Neural progenitor cell (in vitro differentiated cells): ENCODE measurements at regions not wholly inside any gene's neighbourhood (a gene's known extent, or its start where the extent isn't known, plus 50 kb on each side); places are given as distances from the start of the nearest gene placed in this dataset.
A peak's percentile ranks its signal among the peaks of the same experiment; 100 is the strongest.
"Not testable (repeated sequence)": the region's sequence is repeated elsewhere in the genome, so short reads cannot be mapped to it uniquely, and the experiment has no call there.

Experiments used
- DNase-seq: peaks from one replicate; pipeline ENCODE4 v3.0.0-alpha.2; 2016; ENCODE audit warnings: low spot score
- H2AFZ ChIP-seq: fragments of 200-600 bp; sonication (generic); replicated peaks from 2 replicates; pipeline ENCODE4 v1.6.1; 2016; ENCODE audit warnings: antibody characterized with exemption
- H3F3A ChIP-seq: fragments of 200-600 bp; sonication (generic); 2 replicates; pipeline ENCODE4 v1.6.1; 2016; ENCODE audit warnings: antibody characterized with exemption, low read depth
- H3K27ac ChIP-seq: fragments of 200-600 bp; sonication (generic); 2 replicates; pipeline ENCODE4 v1.5.1; 2016; ENCODE audit warnings: mild to moderate bottlenecking
- H3K27me3 ChIP-seq: fragments of 200-600 bp; sonication (generic); 2 replicates; pipeline ENCODE4 v1.6.1; 2016; ENCODE audit warnings: mild to moderate bottlenecking, moderate library complexity
- H3K36me3 ChIP-seq: fragments of 200-600 bp; sonication (generic); 2 replicates; pipeline ENCODE4 v1.5.1; 2016
- H3K4me1 ChIP-seq: fragments of 200-600 bp; sonication (generic); 2 replicates; pipeline ENCODE4 v1.6.1; 2016; ENCODE audit warnings: mixed run types
- H3K4me2 ChIP-seq: fragments of 200-600 bp; sonication (generic); 2 replicates; pipeline ENCODE4 v1.6.1; 2016
- H3K4me3 ChIP-seq: fragments of 200-600 bp; sonication (generic); 2 replicates; pipeline ENCODE4 v1.5.1; 2016
- H3K79me2 ChIP-seq: fragments of 200-600 bp; sonication (generic); 2 replicates; pipeline ENCODE4 v1.6.1; 2016; ENCODE audit warnings: low read depth
- H3K9ac ChIP-seq: fragments of 200-600 bp; sonication (generic); 2 replicates; pipeline ENCODE4 v1.6.1; 2016
- H3K9me3 ChIP-seq: fragments of 200-600 bp; sonication (generic); 2 replicates; pipeline ENCODE4 v1.5.1; 2016; ENCODE audit warnings: low read depth
- H4K20me1 ChIP-seq: fragments of 200-600 bp; sonication (generic); 2 replicates; pipeline ENCODE4 v1.6.1; 2016; ENCODE audit warnings: low read depth
- H3K27ac Mint-ChIP-seq: 3 replicates; pipeline ENCODE4 v1.8.0; 2021; ENCODE audit warnings: mixed read lengths
- H3K27me3 Mint-ChIP-seq: 2 replicates; pipeline ENCODE4 v1.8.0; 2022; ENCODE audit warnings: low read depth, mild to moderate bottlenecking, inconsistent platforms, moderate library complexity, mixed read lengths; ENCODE audit not compliant: insufficient read depth
- H3K36me3 Mint-ChIP-seq: 3 replicates; pipeline ENCODE4 v1.8.0; 2021; ENCODE audit warnings: mixed read lengths
- H3K4me1 Mint-ChIP-seq: 3 replicates; pipeline ENCODE4 v1.8.0; 2021; ENCODE audit warnings: mixed read lengths
- H3K4me3 Mint-ChIP-seq: 3 replicates; pipeline ENCODE4 v1.8.0; 2021; ENCODE audit warnings: mild to moderate bottlenecking, moderate library complexity, mixed read lengths
- H3K9me3 Mint-ChIP-seq: 3 replicates; pipeline ENCODE4 v1.8.0; 2020; ENCODE audit warnings: mixed read lengths
- EZH2 ChIP-seq: fragments of 200-600 bp; sonication (generic); IDR thresholded peaks from 2 replicates; pipeline ENCODE4 v1.6.1; 2017; ENCODE audit warnings: antibody characterized with exemption, mild to moderate bottlenecking, moderate library complexity
- EZH2phosphoT487 ChIP-seq: fragments of 200-600 bp; sonication (generic); IDR thresholded peaks from 2 replicates; pipeline ENCODE4 v1.6.1; 2017; ENCODE audit warnings: antibody characterized with exemption
- TF ChIP-seq, protein P1 (sequence below): fragments of 200-600 bp; sonication (generic); IDR thresholded peaks from 2 replicates; pipeline ENCODE4 v1.5.1; 2017; ENCODE audit warnings: antibody characterized with exemption, mild to moderate bottlenecking

DNA sequence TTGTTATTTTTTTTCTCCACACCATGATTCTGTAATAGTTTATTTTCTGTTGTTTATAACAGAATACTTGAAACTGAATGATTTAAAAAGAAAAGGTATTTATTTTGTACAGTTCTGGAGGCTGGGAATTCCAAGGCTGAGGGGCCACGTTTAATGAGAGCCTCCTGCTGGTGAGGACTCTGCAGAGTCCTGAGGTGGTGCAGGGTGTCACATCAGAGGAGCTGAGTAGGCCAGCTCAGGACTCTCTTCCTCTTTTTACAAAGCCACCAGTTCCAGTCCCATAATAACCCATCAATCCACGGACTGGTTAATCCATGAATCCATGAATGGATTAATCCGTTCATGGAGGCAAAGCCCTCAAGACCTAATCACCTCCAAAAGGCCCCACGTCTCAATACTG, 71.6 kb downstream of the TFAP2A start:
- Mint-ChIP-seq H3K4me3 (no peak overlapping the region), H3K9me3 (no peaks in the 10 kb centered on the region)
- TF ChIP-seq, protein P1, sequence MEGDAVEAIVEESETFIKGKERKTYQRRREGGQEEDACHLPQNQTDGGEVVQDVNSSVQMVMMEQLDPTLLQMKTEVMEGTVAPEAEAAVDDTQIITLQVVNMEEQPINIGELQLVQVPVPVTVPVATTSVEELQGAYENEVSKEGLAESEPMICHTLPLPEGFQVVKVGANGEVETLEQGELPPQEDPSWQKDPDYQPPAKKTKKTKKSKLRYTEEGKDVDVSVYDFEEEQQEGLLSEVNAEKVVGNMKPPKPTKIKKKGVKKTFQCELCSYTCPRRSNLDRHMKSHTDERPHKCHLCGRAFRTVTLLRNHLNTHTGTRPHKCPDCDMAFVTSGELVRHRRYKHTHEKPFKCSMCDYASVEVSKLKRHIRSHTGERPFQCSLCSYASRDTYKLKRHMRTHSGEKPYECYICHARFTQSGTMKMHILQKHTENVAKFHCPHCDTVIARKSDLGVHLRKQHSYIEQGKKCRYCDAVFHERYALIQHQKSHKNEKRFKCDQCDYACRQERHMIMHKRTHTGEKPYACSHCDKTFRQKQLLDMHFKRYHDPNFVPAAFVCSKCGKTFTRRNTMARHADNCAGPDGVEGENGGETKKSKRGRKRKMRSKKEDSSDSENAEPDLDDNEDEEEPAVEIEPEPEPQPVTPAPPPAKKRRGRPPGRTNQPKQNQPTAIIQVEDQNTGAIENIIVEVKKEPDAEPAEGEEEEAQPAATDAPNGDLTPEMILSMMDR = no peak
- TF ChIP-seq EZH2phosphoT487 = no peak
- TF ChIP-seq EZH2 = no peak

DNA sequence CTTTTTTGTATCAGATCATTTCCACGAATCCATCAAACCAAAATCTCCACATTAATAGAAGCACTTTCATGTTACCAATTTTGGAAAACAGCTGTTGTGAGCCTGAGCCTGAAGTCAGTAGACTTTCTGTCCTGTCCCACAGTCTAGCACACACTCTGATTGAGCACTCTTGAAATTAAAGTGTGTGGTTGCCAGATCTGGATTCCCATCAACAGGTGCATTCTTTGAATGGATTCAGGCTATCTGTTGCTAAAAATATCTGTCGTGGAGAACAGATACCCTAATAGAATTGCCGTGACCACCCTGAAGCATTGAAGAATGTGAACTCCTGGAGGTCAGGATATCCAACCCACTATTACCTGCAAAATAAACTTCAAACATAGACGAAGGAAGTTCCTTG, 73.3 kb downstream of the TFAP2A start:
- no peaks in the 10 kb centered on the region for H3K4me1 ChIP-seq
- H4K20me1 ChIP-seq = no peaks in the 10 kb centered on the region
- no peaks in the 10 kb centered on the region for H3F3A ChIP-seq
- H3K36me3 ChIP-seq = no peaks in the 10 kb centered on the region
- H3K27me3 ChIP-seq = no peaks in the 10 kb centered on the region
- H3K27me3 Mint-ChIP-seq = no peaks in the 10 kb centered on the region
- H3K4me3 Mint-ChIP-seq = no peak overlapping the region
- no peak overlapping the region for H3K27ac Mint-ChIP-seq
- no peak for DNase-seq
- peaks cover 1% of the 10 kb centered on the region for H3K36me3 Mint-ChIP-seq
- H3K9me3 Mint-ChIP-seq = peaks cover 2% of the 10 kb centered on the region
- TF ChIP-seq, protein P1 = no peak
- TF ChIP-seq EZH2phosphoT487 (no peak), EZH2 (no peak)
- no peak overlapping the region for H3K9ac ChIP-seq
- H3K9me3 ChIP-seq = no peaks in the 10 kb centered on the region
- no peaks in the 10 kb centered on the region for H3K79me2 ChIP-seq
- peak overlapping the region; percentile 15 for H2AFZ ChIP-seq
- H3K4me1 Mint-ChIP-seq = no peaks in the 10 kb centered on the region
- H3K27ac ChIP-seq = no peak overlapping the region
- no peak overlapping the region for H3K4me2 ChIP-seq
- H3K4me3 ChIP-seq = no peak overlapping the region

More for the DNA sequence above, 71.6 kb downstream of the TFAP2A start:
- H3K36me3 ChIP-seq = no peaks in the 10 kb centered on the region
- no peaks in the 10 kb centered on the region for H4K20me1 ChIP-seq
- DNase-seq = no peak
- Mint-ChIP-seq H3K4me1 (no peaks in the 10 kb centered on the region), H3K27me3 (peaks cover 3% of the 10 kb centered on the region), H3K36me3 (no peaks in the 10 kb centered on the region), H3K27ac (no peak overlapping the region)
- no peaks in the 10 kb centered on the region for H3K27me3 ChIP-seq
- no peak overlapping the region for H3K27ac ChIP-seq
- no peak overlapping the region for H3K4me2 ChIP-seq
- H3K9me3 ChIP-seq = no peaks in the 10 kb centered on the region
- no peaks in the 10 kb centered on the region for H3F3A ChIP-seq
- no peak overlapping the region for H2AFZ ChIP-seq
- H3K79me2 ChIP-seq = no peaks in the 10 kb centered on the region
- H3K4me1 ChIP-seq = no peaks in the 10 kb centered on the region
- H3K4me3 ChIP-seq = no peak overlapping the region
- H3K9ac ChIP-seq = no peak overlapping the region

DNA sequence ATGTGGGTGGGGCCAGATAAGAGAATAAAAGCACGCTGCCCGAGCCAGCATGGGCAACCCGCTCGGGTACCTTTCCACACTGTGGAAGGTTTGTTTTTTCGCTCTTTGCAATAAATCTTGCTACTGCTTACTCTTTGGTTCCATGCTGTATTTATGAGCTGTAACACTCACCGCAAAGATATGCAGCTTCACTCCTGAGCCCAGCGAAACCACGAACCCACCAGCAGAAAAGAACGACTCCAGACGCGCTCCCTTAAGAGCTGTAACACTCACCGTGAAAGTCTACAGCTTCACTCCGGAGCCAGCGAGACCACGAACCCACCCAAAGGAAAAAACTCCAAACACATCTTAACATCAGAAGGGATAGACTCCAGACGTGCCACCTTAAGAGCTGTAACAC, 76.7 kb downstream of the TFAP2A start:
- Mint-ChIP-seq H3K4me1 (no peaks in the 10 kb centered on the region), H3K27ac (no peak overlapping the region), H3K9me3 (peaks cover 2% of the 10 kb centered on the region), H3K36me3 (peaks cover 1% of the 10 kb centered on the region), H3K27me3 (no peaks in the 10 kb centered on the region), H3K4me3 (no peak overlapping the region)
- Histone ChIP-seq H3K36me3 (no peaks in the 10 kb centered on the region), H3K4me1 (no peaks in the 10 kb centered on the region), H3K9me3 (no peaks in the 10 kb centered on the region), H3K79me2 (no peaks in the 10 kb centered on the region), H2AFZ (no peak overlapping the region), H3K9ac (no peak overlapping the region), H3K4me2 (no peak overlapping the region), H4K20me1 (no peaks in the 10 kb centered on the region), H3K27ac (no peak overlapping the region), H3K4me3 (no peak overlapping the region), H3F3A (no peaks in the 10 kb centered on the region), H3K27me3 (no peaks in the 10 kb centered on the region)
- no peak for DNase-seq
- TF ChIP-seq, protein P1 = no peak
- TF ChIP-seq EZH2phosphoT487 = no peak
- no peak for TF ChIP-seq EZH2

DNA sequence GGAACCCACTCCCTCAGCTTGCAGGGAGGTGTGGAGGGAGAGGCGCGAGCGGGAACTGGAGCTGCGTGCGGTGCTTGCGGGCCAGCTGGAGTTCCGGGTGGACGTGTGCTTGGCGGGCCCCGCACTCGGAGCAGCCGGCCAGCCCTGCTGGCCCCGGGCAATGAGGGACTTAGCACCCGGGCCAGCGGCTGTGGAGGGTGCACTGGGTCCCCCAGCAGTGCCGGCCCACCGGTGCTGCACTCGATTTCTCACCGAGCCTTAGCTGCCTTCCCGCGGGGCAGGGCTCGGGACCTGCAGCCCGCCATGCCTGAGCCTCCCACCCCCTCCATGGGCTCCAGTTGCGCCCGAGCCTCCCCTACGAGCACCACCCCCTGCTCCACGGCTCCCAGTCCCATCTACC, 77.5 kb downstream of the TFAP2A start:
- H2AFZ ChIP-seq, H3K4me3 ChIP-seq, H3K4me2 ChIP-seq, H3F3A ChIP-seq, H3K4me1 Mint-ChIP-seq, H3K4me3 Mint-ChIP-seq, H3K27ac ChIP-seq, H3K36me3 Mint-ChIP-seq, H3K36me3 ChIP-seq, H3K9me3 Mint-ChIP-seq, DNase-seq, H3K9ac ChIP-seq, H3K9me3 ChIP-seq, H3K27me3 Mint-ChIP-seq, H3K27me3 ChIP-seq, H4K20me1 ChIP-seq, H3K4me1 ChIP-seq, H3K79me2 ChIP-seq, H3K27ac Mint-ChIP-seq: not testable (repeated sequence)
